Activated naive CD4-positive, alpha-beta T cell treated with anti-CD3 and anti-CD28 coated beads for 36 hours (primary cell): ENCODE measurements at regions not wholly inside any gene's neighbourhood (a gene's known extent, or its start where the extent isn't known, plus 50 kb on each side); places are given as distances from the start of the nearest gene placed in this dataset.

Experiments
- CTCF ChIA-PET: fragments of 350-600 bp; sonication (Branson Sonifier 250); formaldehyde crosslinking; loops from one replicate; lab custom pipeline; 2021; ENCODE audit warnings: antibody characterized with exemption; lab: Charles Lee
- DNase-seq: peaks from one replicate; pipeline ENCODE4 v3.0.0-alpha.2; 2020
- H3K27ac Mint-ChIP-seq: one replicate; pipeline ENCODE4 v1.8.0; 2021; ENCODE audit warnings: mild to moderate bottlenecking, mixed read lengths
- H3K27me3 Mint-ChIP-seq: one replicate; pipeline ENCODE4 v1.8.0; 2021; ENCODE audit warnings: low read depth, mixed read lengths
- H3K36me3 Mint-ChIP-seq: one replicate; pipeline ENCODE4 v1.8.0; 2021; ENCODE audit warnings: low read depth, mixed read lengths
- H3K4me1 Mint-ChIP-seq: one replicate; pipeline ENCODE4 v1.8.0; 2021; ENCODE audit warnings: low read depth, mixed read lengths
- H3K4me3 Mint-ChIP-seq: one replicate; pipeline ENCODE4 v1.8.0; 2021; ENCODE audit warnings: mild to moderate bottlenecking, moderate library complexity, mixed read lengths
- H3K9me3 Mint-ChIP-seq: one replicate; pipeline ENCODE4 v1.8.0; 2021; ENCODE audit warnings: mixed read lengths
- intact Hi-C: fragments of 100-400 bp; cut with micrococcal nuclease; formaldehyde crosslinking; loops from one replicate; pipeline ENCODE4 v1.15.1; 2023

DNA sequence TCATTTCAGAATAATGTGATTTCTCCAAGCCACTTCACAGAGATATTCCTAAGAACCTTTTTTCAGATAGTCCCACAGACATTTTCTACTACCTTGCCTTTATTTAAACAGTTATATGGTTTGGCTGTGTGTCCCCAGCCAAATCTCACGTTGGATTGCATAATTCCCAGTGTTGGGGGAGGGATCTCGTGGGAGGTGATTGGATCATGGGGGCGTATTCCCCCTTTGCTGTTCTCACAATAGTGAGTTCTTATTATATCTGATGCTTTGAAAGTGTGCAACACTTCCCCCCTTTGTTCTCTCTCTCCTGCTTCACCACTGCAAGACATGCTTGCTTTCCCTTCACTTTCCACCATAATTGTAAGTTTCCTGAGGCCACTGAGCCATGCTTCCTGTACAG, 93.6 kb upstream of the ZNF678 start:
- Mint-ChIP-seq H3K36me3 (no peaks in the 10 kb centered on the region), H3K4me3 (no peak overlapping the region), H3K27ac (no peak overlapping the region), H3K4me1 (no peaks in the 10 kb centered on the region), H3K27me3 (peaks cover 4% of the 10 kb centered on the region), H3K9me3 (peaks cover 2% of the 10 kb centered on the region)
- CTCF ChIA-PET, result interaction anchor here (0.6 kb wide), 1 partner anchor 922 kb away, joined by 3 read pairs; no protein-coding TSS in a partner anchor
- no peak for DNase-seq
- intact Hi-C loops, result no loop called here

DNA sequence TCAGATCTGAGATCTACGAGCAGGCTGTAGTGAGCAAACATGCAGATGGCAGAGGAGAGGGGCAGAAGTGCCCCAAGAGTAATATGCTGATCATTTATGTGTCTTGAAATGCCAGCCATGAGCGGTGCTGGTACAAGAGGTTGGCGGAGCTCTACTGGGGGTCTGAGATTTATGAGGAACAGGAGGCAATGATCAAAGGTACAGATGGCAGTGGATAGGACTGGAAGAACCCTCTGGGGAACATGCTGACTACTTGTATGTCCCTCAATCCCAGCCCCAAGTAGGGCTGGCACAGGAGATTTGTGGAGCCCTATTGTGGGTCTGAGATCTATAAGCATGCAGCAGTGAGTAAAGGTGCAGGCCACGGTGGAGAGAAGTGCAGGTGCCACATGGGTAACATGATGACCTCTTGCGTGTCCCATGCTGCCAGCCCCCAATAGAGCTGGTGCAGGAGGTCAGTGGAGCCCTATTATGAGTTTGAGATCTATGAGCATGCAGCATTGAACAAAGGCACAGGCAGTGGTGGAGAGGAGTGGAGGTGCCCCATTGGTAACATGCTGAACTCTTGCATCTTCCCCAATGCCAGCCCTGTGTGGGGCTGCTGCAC, 97.2 kb upstream of the ZNF678 start:
- DNase-seq, result no peak
- H3K27ac Mint-ChIP-seq, result no peak overlapping the region
- H3K36me3 Mint-ChIP-seq, result no peaks in the 10 kb centered on the region
- intact Hi-C loops, result no loop called here
- no peaks in the 10 kb centered on the region for H3K4me1 Mint-ChIP-seq
- CTCF ChIA-PET, result no interaction called here
- H3K9me3 Mint-ChIP-seq, result peaks cover 2% of the 10 kb centered on the region
- H3K27me3 Mint-ChIP-seq, result peaks cover 4% of the 10 kb centered on the region
- no peak overlapping the region for H3K4me3 Mint-ChIP-seq

DNA sequence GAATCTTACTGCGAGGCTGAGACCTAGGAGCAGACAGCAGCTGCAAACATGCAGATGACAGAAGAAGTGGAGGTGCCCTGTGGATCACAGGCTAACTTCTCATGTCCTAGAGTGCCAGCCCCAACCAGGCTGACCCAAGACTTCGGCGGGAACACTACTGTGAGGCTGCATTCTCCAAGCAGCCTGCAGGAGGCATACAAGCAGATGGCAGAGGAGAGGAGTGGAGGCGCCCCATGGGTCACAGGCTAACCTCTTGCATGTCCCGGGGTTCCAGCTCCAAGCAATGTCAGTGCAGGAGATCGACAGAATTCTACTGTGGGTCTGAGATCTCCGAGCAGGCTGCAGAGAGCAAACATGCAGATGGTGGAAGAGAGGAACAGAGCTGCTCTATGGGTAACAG, 98.1 kb upstream of the ZNF678 start:
- DNase-seq, result no peak
- CTCF ChIA-PET, result no interaction called here
- intact Hi-C loops, result no loop called here
- Mint-ChIP-seq H3K4me3 (no peak overlapping the region), H3K4me1 (no peaks in the 10 kb centered on the region), H3K27ac (no peak overlapping the region), H3K27me3 (peaks cover 3% of the 10 kb centered on the region), H3K36me3 (no peaks in the 10 kb centered on the region), H3K9me3 (peaks cover 2% of the 10 kb centered on the region)

DNA sequence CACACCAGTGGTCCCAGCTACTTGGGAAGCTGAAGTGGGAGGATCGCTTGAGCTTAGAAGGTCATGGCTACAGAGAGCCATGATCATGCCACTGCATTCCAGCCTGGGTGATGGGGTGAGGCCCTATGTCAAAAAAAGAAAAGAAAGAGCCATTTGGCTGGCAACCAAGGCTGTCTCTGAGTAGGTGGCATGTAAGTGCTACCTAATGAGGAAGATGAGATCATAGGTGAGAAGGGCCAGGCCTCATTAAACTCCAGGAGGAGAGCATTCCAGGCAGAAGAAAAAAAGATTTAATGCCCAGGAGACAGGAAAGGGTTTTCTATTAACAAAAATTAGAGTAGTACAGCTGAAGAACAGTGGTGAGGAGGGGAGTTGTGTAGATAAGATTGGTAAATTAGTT, 103.4 kb upstream of the ZNF678 start:
- peaks cover 9% of the 10 kb centered on the region for H3K27me3 Mint-ChIP-seq
- H3K27ac Mint-ChIP-seq, result no peak overlapping the region
- DNase-seq, result no peak
- intact Hi-C loops, result no loop called here
- no peaks in the 10 kb centered on the region for H3K4me1 Mint-ChIP-seq
- H3K4me3 Mint-ChIP-seq, result no peak overlapping the region
- H3K36me3 Mint-ChIP-seq, result no peaks in the 10 kb centered on the region
- CTCF ChIA-PET, result interaction anchor here (2.0 kb wide), 1 partner anchor 11 kb away, joined by 5 read pairs; no protein-coding TSS in a partner anchor
- no peaks in the 10 kb centered on the region for H3K9me3 Mint-ChIP-seq

DNA sequence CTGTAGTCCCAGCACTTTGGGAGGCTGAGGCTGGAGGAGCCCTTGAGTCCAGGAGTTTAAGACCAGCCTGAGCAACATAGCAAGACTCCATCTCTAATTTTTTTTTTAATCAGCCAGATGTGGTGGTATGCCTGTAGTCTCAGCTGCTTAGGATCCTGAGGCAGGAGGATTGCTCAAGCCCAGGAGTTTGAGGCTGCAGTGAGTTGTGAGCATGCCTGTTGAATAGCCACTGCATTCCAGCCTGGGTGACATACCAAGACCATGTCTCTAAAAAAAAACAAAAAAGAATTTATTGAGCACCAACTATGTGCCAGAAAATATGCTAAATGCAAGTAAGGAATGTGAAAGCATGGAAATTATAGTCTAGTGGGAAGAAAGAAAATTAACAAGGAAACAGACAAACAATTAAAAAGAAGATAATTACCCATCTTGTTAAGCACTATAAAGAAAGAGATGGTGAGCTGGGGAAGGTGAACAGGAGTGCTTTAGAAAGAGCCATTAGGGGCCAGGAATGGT, 104.0 kb upstream of the ZNF678 start:
- Mint-ChIP-seq H3K4me3 (no peak overlapping the region), H3K36me3 (no peaks in the 10 kb centered on the region), H3K27ac (no peak overlapping the region), H3K9me3 (no peaks in the 10 kb centered on the region), H3K4me1 (no peaks in the 10 kb centered on the region), H3K27me3 (peaks cover 12% of the 10 kb centered on the region)
- DNase-seq, result no peak
- CTCF ChIA-PET, result interaction anchor here (0.7 kb wide), 1 partner anchor 278 kb away, joined by 4 read pairs; no protein-coding TSS in a partner anchor
- intact Hi-C loops, result no loop called here

DNA sequence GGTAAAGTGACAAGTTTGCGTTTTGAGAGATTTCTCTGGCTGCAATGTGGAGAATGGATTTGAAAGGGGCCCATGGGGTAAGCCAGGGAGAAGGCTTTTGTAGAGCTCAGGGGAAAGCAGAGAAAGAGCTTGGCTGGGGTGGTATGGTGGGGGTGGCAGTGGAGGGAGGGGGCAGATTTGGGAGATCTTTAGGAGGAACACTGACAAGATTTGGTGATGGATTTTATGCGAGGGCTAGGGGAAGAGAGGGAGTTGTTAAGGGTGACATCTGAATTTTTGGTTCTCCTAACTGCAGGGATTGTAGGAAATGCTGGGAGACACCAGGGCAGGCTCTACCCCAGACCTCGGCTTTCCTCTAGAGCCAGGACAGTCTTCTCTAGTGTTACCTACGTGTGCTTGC, 108.7 kb upstream of the ZNF678 start:
- intact Hi-C loops, result no loop called here
- DNase-seq, result no peak
- peaks cover 35% of the 10 kb centered on the region for H3K27me3 Mint-ChIP-seq
- CTCF ChIA-PET, result no interaction called here
- H3K4me3 Mint-ChIP-seq, result no peak overlapping the region
- no peaks in the 10 kb centered on the region for H3K36me3 Mint-ChIP-seq
- no peak overlapping the region for H3K27ac Mint-ChIP-seq
- no peaks in the 10 kb centered on the region for H3K9me3 Mint-ChIP-seq
- H3K4me1 Mint-ChIP-seq, result no peaks in the 10 kb centered on the region

DNA sequence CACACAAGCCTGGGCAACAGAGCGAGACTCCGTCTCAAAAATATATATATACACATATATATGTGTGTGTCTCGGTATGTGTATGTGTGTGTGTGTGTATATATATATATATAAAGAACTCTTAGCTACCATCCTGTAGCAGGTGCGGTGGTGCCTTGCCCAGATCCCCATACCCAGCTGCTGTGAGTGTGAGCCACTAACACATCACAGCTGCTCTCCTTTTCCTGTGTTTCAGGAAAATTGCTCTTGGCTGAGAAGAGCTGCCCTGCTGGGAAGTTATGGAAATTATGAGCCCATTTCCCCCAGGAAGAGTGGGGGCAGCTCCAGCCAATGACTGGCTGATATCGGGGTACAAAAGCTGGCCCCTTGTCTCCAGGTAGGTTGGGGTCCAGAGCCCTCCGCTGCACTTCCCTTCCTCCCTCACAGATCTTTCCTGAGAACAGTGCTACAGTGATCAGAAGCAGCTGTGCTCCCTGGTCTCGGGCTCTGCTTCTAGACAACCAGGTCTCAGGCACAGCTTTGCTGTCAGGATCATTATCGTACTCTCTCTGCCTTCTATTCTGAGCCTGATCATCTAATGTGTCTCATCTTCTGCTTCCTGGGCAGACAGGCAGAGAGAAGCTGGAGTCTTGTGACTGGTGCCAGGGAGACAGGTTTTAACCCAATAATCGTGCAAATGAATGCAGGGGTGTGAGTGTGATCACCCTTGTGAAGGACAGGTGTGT, 109.6 kb upstream of the ZNF678 start:
- CTCF ChIA-PET, result no interaction called here

DNA sequence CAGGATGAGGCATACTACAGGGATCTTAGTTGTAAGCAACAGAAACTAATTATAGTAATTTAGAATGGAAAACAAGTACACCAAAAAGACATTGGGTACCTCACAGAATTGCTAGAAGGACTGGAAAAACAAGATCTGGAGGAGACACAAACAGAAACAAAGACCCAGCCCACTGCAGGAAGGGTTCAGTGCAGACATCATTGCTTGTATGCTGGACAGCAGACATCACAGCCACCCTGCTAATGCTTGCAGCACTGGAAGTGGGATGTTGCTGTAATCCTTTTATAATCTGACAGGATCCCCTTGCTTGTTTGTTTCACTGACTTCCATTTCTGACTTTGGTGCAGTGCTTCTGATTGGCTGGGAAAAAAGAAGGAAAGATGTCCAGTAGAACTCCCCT, 111.4 kb upstream of the ZNF678 start:
- H3K4me3 Mint-ChIP-seq, result no peak overlapping the region
- CTCF ChIA-PET, result no interaction called here
- no peak overlapping the region for H3K27ac Mint-ChIP-seq
- peaks cover 48% of the 10 kb centered on the region for H3K27me3 Mint-ChIP-seq
- no peaks in the 10 kb centered on the region for H3K9me3 Mint-ChIP-seq
- H3K4me1 Mint-ChIP-seq, result no peaks in the 10 kb centered on the region
- no peak for DNase-seq
- H3K36me3 Mint-ChIP-seq, result no peaks in the 10 kb centered on the region
- intact Hi-C loops, result no loop called here

More for the DNA sequence above, 109.6 kb upstream of the ZNF678 start:
- intact Hi-C loops, result no loop called here
- Mint-ChIP-seq H3K27ac (no peak overlapping the region), H3K4me3 (no peak overlapping the region), H3K27me3 (peaks cover 40% of the 10 kb centered on the region), H3K36me3 (no peaks in the 10 kb centered on the region), H3K9me3 (no peaks in the 10 kb centered on the region), H3K4me1 (no peaks in the 10 kb centered on the region)
- no peak for DNase-seq

DNA sequence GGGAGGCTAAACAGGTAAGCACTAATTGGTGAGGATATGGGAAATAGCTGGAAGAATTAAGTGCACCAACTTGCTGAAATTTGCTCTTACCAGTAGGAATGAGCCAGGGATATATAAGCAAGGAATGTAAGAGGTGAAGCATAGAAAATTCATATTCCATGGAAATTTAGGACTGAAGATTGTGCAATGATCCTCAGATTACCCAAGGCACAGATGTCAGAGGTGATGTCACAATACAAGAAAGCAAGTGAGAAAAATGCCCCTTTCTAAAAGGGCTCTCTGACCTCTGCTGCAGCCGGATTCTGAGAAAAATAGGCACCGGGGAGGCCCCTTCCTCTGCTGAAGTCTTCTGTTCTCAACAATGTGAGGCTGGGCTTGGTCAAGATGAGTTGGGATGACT, 112.3 kb upstream of the ZNF678 start:
- DNase-seq, result no peak
- Mint-ChIP-seq H3K36me3 (no peaks in the 10 kb centered on the region), H3K4me1 (no peaks in the 10 kb centered on the region), H3K4me3 (no peak overlapping the region), H3K27ac (no peak overlapping the region), H3K9me3 (no peaks in the 10 kb centered on the region), H3K27me3 (peaks cover 45% of the 10 kb centered on the region)
- intact Hi-C loops, result no loop called here
- CTCF ChIA-PET, result interaction anchor here (0.7 kb wide), 1 partner anchor 9 kb away, joined by 3 read pairs; no protein-coding TSS in a partner anchor

DNA sequence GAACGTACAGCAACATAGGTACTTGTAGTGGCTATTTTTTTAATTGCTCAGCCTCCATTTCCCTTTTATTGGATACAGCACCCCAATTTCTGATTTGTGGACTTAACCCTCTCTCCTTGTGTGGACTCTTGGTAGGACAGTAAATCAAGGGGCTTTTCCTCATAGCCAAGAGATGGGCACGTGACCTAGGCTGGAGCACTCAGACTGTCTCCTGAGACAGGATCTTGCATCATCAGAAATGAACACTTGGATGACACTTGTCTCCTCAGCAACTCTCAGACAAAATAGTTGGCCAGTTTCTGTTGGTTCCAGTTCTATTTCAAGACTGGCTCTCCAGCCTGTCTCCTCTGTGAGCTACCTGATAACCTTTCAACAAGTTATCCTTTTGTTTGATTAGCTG, 112.9 kb upstream of the ZNF678 start:
- no peaks in the 10 kb centered on the region for H3K9me3 Mint-ChIP-seq
- H3K27me3 Mint-ChIP-seq, result peaks cover 48% of the 10 kb centered on the region
- CTCF ChIA-PET, result interaction anchor here (0.7 to 1.1 kb wide), 2 partner anchors 8 to 340 kb away, joined by 3 to 4 read pairs; no protein-coding TSS in a partner anchor
- H3K4me3 Mint-ChIP-seq, result no peak overlapping the region
- no peaks in the 10 kb centered on the region for H3K4me1 Mint-ChIP-seq
- no peaks in the 10 kb centered on the region for H3K36me3 Mint-ChIP-seq
- intact Hi-C loops, result no loop called here
- no peak for DNase-seq
- H3K27ac Mint-ChIP-seq, result no peak overlapping the region

DNA sequence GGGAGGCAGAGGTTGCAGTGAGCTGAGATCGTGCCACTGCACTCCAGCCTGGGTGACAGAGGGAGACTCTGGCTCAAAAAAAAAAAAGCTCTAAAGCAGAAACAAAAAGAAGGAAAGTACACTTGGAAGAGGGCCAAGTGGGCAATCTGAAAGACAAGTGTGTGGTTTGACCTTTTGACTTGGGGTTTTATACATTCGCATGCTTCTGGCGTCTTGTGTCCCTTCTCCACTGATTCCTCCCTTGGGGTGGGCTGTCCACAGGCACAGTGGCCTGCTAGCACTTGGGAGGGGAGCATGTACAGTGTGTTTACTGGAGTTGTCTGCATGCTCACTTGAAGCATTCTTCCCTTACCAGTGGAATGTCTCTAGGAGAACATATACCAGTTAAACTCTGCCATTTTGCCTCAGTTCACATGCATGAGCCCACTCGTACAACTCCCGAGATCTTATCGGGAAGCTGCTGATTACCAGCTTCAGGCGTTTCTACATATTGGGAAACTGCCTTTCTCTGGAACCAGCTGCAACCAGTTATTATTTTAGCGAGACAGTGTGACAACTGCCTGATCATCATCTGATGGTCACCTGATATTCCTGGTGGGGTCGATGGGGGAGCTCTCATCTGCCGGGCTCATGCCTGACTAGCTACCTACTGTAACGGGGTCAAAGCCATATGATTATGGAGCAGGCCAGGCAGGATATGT, 113.5 kb upstream of the ZNF678 start:
- Mint-ChIP-seq H3K27ac (no peak overlapping the region), H3K27me3 (peaks cover 46% of the 10 kb centered on the region), H3K4me1 (no peaks in the 10 kb centered on the region), H3K36me3 (no peaks in the 10 kb centered on the region), H3K9me3 (no peaks in the 10 kb centered on the region), H3K4me3 (no peak overlapping the region)
- no peak for DNase-seq
- intact Hi-C loops, result loop anchor here (1.0 kb wide), 1 partner anchor 92 kb away; no protein-coding TSS in a partner anchor
- CTCF ChIA-PET, result interaction anchor here (0.6 to 2.0 kb wide), 8 partner anchors 10 to 673 kb away, joined by 3 to 10 read pairs (median 3); no protein-coding TSS in a partner anchor

DNA sequence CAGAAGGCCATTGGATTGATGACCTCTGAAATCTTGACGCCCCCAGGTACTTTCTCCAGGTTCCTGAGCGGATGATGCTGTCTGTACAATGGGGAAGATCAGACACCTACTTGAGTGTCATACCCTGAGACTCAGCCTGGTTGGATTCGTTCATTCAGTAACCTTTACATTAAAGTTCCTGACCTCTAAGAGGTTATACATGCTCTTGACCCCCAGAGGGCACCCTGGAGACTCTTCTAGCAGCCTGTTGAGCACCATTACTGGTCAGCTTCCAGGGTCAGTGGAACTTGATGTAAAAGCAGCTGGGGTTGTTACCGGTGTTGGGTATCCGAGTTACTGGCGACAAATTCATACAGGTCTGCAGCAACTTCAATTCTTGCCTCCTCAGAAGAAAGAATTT, 114.3 kb upstream of the ZNF678 start:
- DNase-seq, result peak; percentile 53
- CTCF ChIA-PET, result interaction anchor here (0.6 to 2.0 kb wide), 6 partner anchors 9 to 673 kb away, joined by 3 to 10 read pairs (median 3); no protein-coding TSS in a partner anchor
- H3K4me3 Mint-ChIP-seq, result no peak overlapping the region
- H3K36me3 Mint-ChIP-seq, result no peaks in the 10 kb centered on the region
- H3K9me3 Mint-ChIP-seq, result no peaks in the 10 kb centered on the region
- peaks cover 41% of the 10 kb centered on the region for H3K27me3 Mint-ChIP-seq
- no peaks in the 10 kb centered on the region for H3K4me1 Mint-ChIP-seq
- H3K27ac Mint-ChIP-seq, result no peak overlapping the region
- intact Hi-C loops, result loop anchor here (1.0 kb wide), 1 partner anchor 93 kb away; no protein-coding TSS in a partner anchor
